K562 (cell line): ENCODE measurements at regions not wholly inside any gene's neighbourhood (a gene's known extent, or its start where the extent isn't known, plus 50 kb on each side); places are given as distances from the start of the nearest gene placed in this dataset.
A peak's percentile ranks its signal among the peaks of the same experiment; 100 is the strongest.

Source experiments
- ATAC-seq: fragments of 200-7000 bp; cut with Tn5 transposase; 3 replicates; pipeline ENCODE4 v1.9.1; 2020; ENCODE audit warnings: moderate library complexity
- BruUV-seq: library from RNA; stranded (reverse); fragments of 400-500 nt; replicated peaks from 2 replicates; lab custom pipeline; 2021; lab: Mats Ljungman, UMichigan
- CTCF ChIA-PET: fragments of 300-600 bp; formaldehyde crosslinking; extraction: SDS; loops from one replicate; lab custom pipeline; 2021; ENCODE audit warnings: low intra/inter-chr PET ratio; lab: Yijun Ruan, JAX
- POLR2A ChIA-PET: fragments of 300-600, 350-650 bp; sonication (Branson Sonifier 250); formaldehyde crosslinking; extraction: SDS; loops from one replicate; lab custom pipeline; 2021; ENCODE audit warnings: antibody characterized with exemption, inconsistent platforms; lab: Yijun Ruan, JAX
- DNase-seq, 4 experiments: peaks; one replicate each; pipeline versions ENCODE4 v3.0.0 to v3.0.0-alpha.2; 2011 to 2018; ENCODE audit warnings: low spot score in 3 of 4, mixed read lengths in 3 of 4; ENCODE audit errors: extremely low read depth in 1 of 4
- FAIRE-seq: peaks from 2 replicates; lab custom pipeline; 2011; peaks lifted over from hg19 to GRCh38; lab: Jason Lieb, UNC
- H2AFZ ChIP-seq: 2 replicates; pipeline ENCODE4 v1.6.0; 2011; ENCODE audit warnings: low read depth, low read length, control low read depth, inconsistent platforms
- H3K27ac ChIP-seq: fragments of 200-600 bp; 3 replicates; pipeline ENCODE4 v1.8.0; 2011; ENCODE audit warnings: low read depth, mild to moderate bottlenecking, control low read depth, inconsistent platforms, low read length, moderate library complexity, mixed read lengths; ENCODE audit errors: extremely low read depth
- H3K27me3 ChIP-seq, 2 experiments: fragments of 300-600 bp in 1 of 2; 2 replicates in 1 of 2; 3 replicates in 1 of 2; pipeline versions ENCODE4 v1.6.0 to v1.8.0; 2011; ENCODE audit warnings: inconsistent platforms in 2 of 2, low read length in 2 of 2, mild to moderate bottlenecking in 1 of 2, mixed read lengths in 1 of 2, moderate library complexity in 1 of 2; ENCODE audit not compliant: control insufficient read depth in 2 of 2, insufficient read depth in 2 of 2
- H3K36me3 ChIP-seq: fragments of 300-600 bp; 3 replicates; pipeline ENCODE4 v1.8.0; 2011; ENCODE audit warnings: mild to moderate bottlenecking, low read length, inconsistent platforms; ENCODE audit not compliant: control insufficient read depth, insufficient read depth
- H3K4me1 ChIP-seq, 2 experiments: fragments of 200-600 bp in 1 of 2; replicated peaks in 1 of 2; 2 replicates in 1 of 2; 3 replicates in 1 of 2; pipeline versions ENCODE4 v1.5.1 to v1.8.0; 2011; ENCODE audit warnings: inconsistent platforms in 2 of 2, low read length in 2 of 2, mild to moderate bottlenecking in 1 of 2, mixed read lengths in 1 of 2, moderate library complexity in 1 of 2; ENCODE audit not compliant: control insufficient read depth in 2 of 2, insufficient read depth in 2 of 2
- H3K4me2 ChIP-seq: 2 replicates; pipeline ENCODE4 v1.6.1; 2011; ENCODE audit warnings: low read length, control low read depth, inconsistent platforms, mixed read lengths; ENCODE audit not compliant: insufficient read depth
- H3K4me3 ChIP-seq: fragments of 200-600 bp; sonication (generic), shearing (Covaris generic); 2 replicates; pipeline ENCODE4 v1.5.1; 2016; ENCODE audit warnings: control low read depth, inconsistent platforms
- H3K79me2 ChIP-seq: fragments of 200-600 bp; 3 replicates; pipeline ENCODE4 v1.8.0; 2011; ENCODE audit warnings: low read length, inconsistent platforms; ENCODE audit not compliant: control insufficient read depth, insufficient read depth
- H3K9ac ChIP-seq, 2 experiments: 2 replicates each; pipeline versions ENCODE4 v1.6.0 to v1.6.1; 2011; ENCODE audit warnings: low read depth in 2 of 2, low read length in 2 of 2, control low read depth in 1 of 2, inconsistent platforms in 1 of 2, mild to moderate bottlenecking in 1 of 2, mixed read lengths in 1 of 2; ENCODE audit not compliant: insufficient read depth in 1 of 2
- H3K9me1 ChIP-seq: one replicate; pipeline ENCODE4 v1.6.0; 2011; ENCODE audit warnings: inconsistent platforms, mild to moderate bottlenecking, low read length, moderate library complexity; ENCODE audit not compliant: control insufficient read depth, insufficient read depth
- H3K9me3 ChIP-seq: replicated peaks from 2 replicates; pipeline ENCODE4 v1.5.1; 2011; ENCODE audit warnings: low read depth, low read length, inconsistent platforms; ENCODE audit not compliant: control insufficient read depth, insufficient read depth
- H4K20me1 ChIP-seq: replicated peaks from 2 replicates; pipeline ENCODE4 v1.6.1; 2011; ENCODE audit warnings: low read length, inconsistent platforms, mixed read lengths; ENCODE audit not compliant: control insufficient read depth, insufficient read depth
- CHCHD3 ChIP-seq: fragments of 250-450 bp; sonication (Bioruptor Pico); IDR thresholded peaks from 2 replicates; pipeline ENCODE4 v2.1.2; 2022; ENCODE audit warnings: mild to moderate bottlenecking
- GTF2F1 ChIP-seq: IDR thresholded peaks from 2 replicates; pipeline ENCODE4 v1.6.1; 2011; ENCODE audit warnings: low read depth, low read length, improper control_type of control experiment
- whole genome bisulfite sequencing: fragments of 100-300 bp; shearing (Covaris generic); methylation state at CpG from one replicate; pipeline ENCODE4 v1.1.6; 2016; ENCODE audit warnings: low coverage, mixed read lengths; ENCODE audit not compliant: insufficient coverage; ENCODE audit errors: missing lambda C conversion rate; 5-methylcytosine and 5-hydroxymethylcytosine counted together
- in situ Hi-C: fragments of 300-500 bp; cut with MboI; formaldehyde crosslinking; loops from 4 replicates; pipeline ENCODE4 v1.15.0; 2018; ENCODE audit warnings: inconsistent platforms, mixed read lengths
- intact Hi-C: fragments of 100-400 bp; cut with micrococcal nuclease; formaldehyde crosslinking; loops from 2 replicates; pipeline ENCODE4 v1.14.2; 2022

- no peak for TF ChIP-seq CHCHD3 (CRISPR knock-in tag)
- TF ChIP-seq, all 486 proteins: peak for 0
Measured at GRCh38 chr7:155219154-155219531, 78.5 kb upstream of the INSIG1 start (continued).

- Histone ChIP-seq H3K4me2 (no peak overlapping the region), H3K9me3 (no peaks in the 10 kb centered on the region), H3K4me3 (no peak overlapping the region), H3K27ac (no peak overlapping the region), H3K4me1 (peaks cover 0 to 12% of the 10 kb centered on the region in 2 experiments; a peak in 2 of 5 replicates), H3K9me1 (no peaks in the 10 kb centered on the region), H3K27me3 (peaks cover 58 to 80% of the 10 kb centered on the region in 2 experiments), H4K20me1 (peaks cover 10% of the 10 kb centered on the region; the same call in 1 of the 2 replicates), H3K36me3 (no peaks in the 10 kb centered on the region), H2AFZ (no peak overlapping the region), H3K79me2 (no peaks in the 10 kb centered on the region), H3K9ac (0 out of 4 replicates have a peak overlapping the region, but pooled peaks of 1 of the 2 experiments have one; percentile 38)
- WGBS: 19% methylated on average over 18 of the region's 18 CpGs
- no peak; the same call in 2 of the 3 replicates for ATAC-seq
- in situ Hi-C loops (no loop called here), intact Hi-C loops (no loop called here)
- no peak for FAIRE-seq
- no peak for TF ChIP-seq CHCHD3 (CRISPR knock-in tag)
- no peak for TF ChIP-seq GTF2F1
- BruUV-seq: no TSS peak
- ChIA-PET CTCF (no interaction called here), POLR2A (interaction anchor here (0.6 to 11.6 kb wide), 7 partner anchors 8 to 93 kb away, joined by 3 to 127 read pairs (median 3); no protein-coding TSS in a partner anchor)
- DNase-seq: no peak
Measured at GRCh38 chr7:155219947-155220769, 77.5 kb upstream of the INSIG1 start.
